ENCODE measurements at regions not wholly inside any gene's neighbourhood (a gene's known extent, or its start where the extent isn't known, plus 50 kb on each side); places are given as distances from the start of the nearest gene placed in this dataset.

- H3K27me3 ChIP-seq (replicated peaks; ENCODE audit: insufficient read depth, low read depth, low read length, poor library complexity), result no peaks in the 10 kb centered on the region
- H3K4me1 ChIP-seq (ENCODE audit: insufficient read depth, low read length, poor library complexity, severe bottlenecking), result peaks cover 5% of the 10 kb centered on the region
- ChIA-PET CTCF (no interaction called here), POLR2A (ENCODE audit: low non-redundant PET) (no interaction called here)
- no peaks in the 10 kb centered on the region for H3K36me3 ChIP-seq (ENCODE audit: insufficient read depth, low read length, poor library complexity, severe bottlenecking)
- intact Hi-C loops (cut with micrococcal nuclease; ENCODE audit: unreplicated experiment), result no loop called here
- no peak overlapping the region for H3K27ac ChIP-seq (ENCODE audit: low read depth, low read length, poor library complexity, severe bottlenecking)
- no peak overlapping the region for H3K4me3 ChIP-seq (ENCODE audit: low read depth, low read length, poor library complexity, severe bottlenecking)
- no peaks in the 10 kb centered on the region for H3K9me3 ChIP-seq (ENCODE audit: low read depth, low read length, poor library complexity, severe bottlenecking)
- no TSS peak for BruUV-seq (replicated peaks)
- no peak for TF ChIP-seq EZH2 (IDR thresholded peaks at IDR 0.05; ENCODE audit: borderline replicate concordance, low read depth, low read length, poor library complexity, severe bottlenecking)
- TF ChIP-seq, protein P1, sequence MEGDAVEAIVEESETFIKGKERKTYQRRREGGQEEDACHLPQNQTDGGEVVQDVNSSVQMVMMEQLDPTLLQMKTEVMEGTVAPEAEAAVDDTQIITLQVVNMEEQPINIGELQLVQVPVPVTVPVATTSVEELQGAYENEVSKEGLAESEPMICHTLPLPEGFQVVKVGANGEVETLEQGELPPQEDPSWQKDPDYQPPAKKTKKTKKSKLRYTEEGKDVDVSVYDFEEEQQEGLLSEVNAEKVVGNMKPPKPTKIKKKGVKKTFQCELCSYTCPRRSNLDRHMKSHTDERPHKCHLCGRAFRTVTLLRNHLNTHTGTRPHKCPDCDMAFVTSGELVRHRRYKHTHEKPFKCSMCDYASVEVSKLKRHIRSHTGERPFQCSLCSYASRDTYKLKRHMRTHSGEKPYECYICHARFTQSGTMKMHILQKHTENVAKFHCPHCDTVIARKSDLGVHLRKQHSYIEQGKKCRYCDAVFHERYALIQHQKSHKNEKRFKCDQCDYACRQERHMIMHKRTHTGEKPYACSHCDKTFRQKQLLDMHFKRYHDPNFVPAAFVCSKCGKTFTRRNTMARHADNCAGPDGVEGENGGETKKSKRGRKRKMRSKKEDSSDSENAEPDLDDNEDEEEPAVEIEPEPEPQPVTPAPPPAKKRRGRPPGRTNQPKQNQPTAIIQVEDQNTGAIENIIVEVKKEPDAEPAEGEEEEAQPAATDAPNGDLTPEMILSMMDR (conservative IDR thresholded peaks at IDR 0.05; ENCODE audit: low read depth, low read length), result no peak
- DNase-seq (ENCODE audit: low spot score), result no peak
Measured at GRCh38 chr13:58795715-58796114, 1164.2 kb downstream of the PCDH17 start.

- ChIA-PET POLR2A (ENCODE audit: low non-redundant PET) (no interaction called here), CTCF (no interaction called here)
- DNase-seq (ENCODE audit: low spot score), result no peak
- intact Hi-C loops (cut with micrococcal nuclease; ENCODE audit: unreplicated experiment), result no loop called here
- no peaks in the 10 kb centered on the region for H3K4me1 ChIP-seq (ENCODE audit: insufficient read depth, low read length, poor library complexity, severe bottlenecking)
- no peaks in the 10 kb centered on the region for H3K36me3 ChIP-seq (ENCODE audit: insufficient read depth, low read length, poor library complexity, severe bottlenecking)
- H3K27ac ChIP-seq (ENCODE audit: low read depth, low read length, poor library complexity, severe bottlenecking), result no peak overlapping the region
- H3K9me3 ChIP-seq (ENCODE audit: low read depth, low read length, poor library complexity, severe bottlenecking), result no peaks in the 10 kb centered on the region
- H3K4me3 ChIP-seq (ENCODE audit: low read depth, low read length, poor library complexity, severe bottlenecking), result no peak overlapping the region
- TF ChIP-seq, protein P1 (conservative IDR thresholded peaks at IDR 0.05; ENCODE audit: low read depth, low read length), result no peak
- TF ChIP-seq EZH2 (IDR thresholded peaks at IDR 0.05; ENCODE audit: borderline replicate concordance, low read depth, low read length, poor library complexity, severe bottlenecking), result no peak
- no peaks in the 10 kb centered on the region for H3K27me3 ChIP-seq (replicated peaks; ENCODE audit: insufficient read depth, low read depth, low read length, poor library complexity)
- BruUV-seq (replicated peaks), result no TSS peak
Measured at GRCh38 chr13:58804832-58805231, 1173.3 kb downstream of the PCDH17 start.

DNA sequence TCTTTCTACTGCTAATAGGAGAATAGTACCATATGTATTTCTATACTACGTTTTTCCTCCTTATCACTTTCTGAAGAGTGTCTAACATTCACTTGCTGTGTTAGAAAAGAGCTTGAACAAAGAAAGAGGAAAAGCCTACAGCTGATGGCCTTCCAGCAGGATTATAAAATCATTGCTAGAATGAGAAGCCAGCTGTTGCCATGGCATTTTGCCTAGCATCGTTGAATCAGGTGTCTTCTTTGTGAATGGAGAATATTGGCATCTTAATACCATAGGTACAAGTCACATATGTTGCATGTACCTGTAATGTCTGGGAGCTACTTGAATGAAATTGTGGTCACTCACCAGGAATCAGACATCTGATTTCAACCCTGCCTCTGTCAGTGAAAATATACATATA is 1174.9 kb downstream of the PCDH17 start:
- CTCF ChIA-PET, result no interaction called here
- H3K4me1 ChIP-seq (ENCODE audit: insufficient read depth, low read length, poor library complexity, severe bottlenecking), result no peaks in the 10 kb centered on the region

More for the DNA sequence above, 1174.9 kb downstream of the PCDH17 start:
- H3K27me3 ChIP-seq (replicated peaks; ENCODE audit: insufficient read depth, low read depth, low read length, poor library complexity), result no peaks in the 10 kb centered on the region
- DNase-seq (ENCODE audit: low spot score), result no peak
- no peak overlapping the region for H3K27ac ChIP-seq (ENCODE audit: low read depth, low read length, poor library complexity, severe bottlenecking)
- TF ChIP-seq, protein P1 (conservative IDR thresholded peaks at IDR 0.05; ENCODE audit: low read depth, low read length), result no peak
- no peak for TF ChIP-seq EZH2 (IDR thresholded peaks at IDR 0.05; ENCODE audit: borderline replicate concordance, low read depth, low read length, poor library complexity, severe bottlenecking)
- no peaks in the 10 kb centered on the region for H3K9me3 ChIP-seq (ENCODE audit: low read depth, low read length, poor library complexity, severe bottlenecking)
- H3K4me3 ChIP-seq (ENCODE audit: low read depth, low read length, poor library complexity, severe bottlenecking), result no peak overlapping the region
- no TSS peak for BruUV-seq (replicated peaks)
- POLR2A ChIA-PET (ENCODE audit: low non-redundant PET), result no interaction called here
- no peaks in the 10 kb centered on the region for H3K36me3 ChIP-seq (ENCODE audit: insufficient read depth, low read length, poor library complexity, severe bottlenecking)
- intact Hi-C loops (cut with micrococcal nuclease; ENCODE audit: unreplicated experiment), result no loop called here

Data from A673 (cell line).